Ishikawa (cell line): ENCODE measurements at regions not wholly inside any gene's neighbourhood (a gene's known extent, or its start where the extent isn't known, plus 50 kb on each side); places are given as distances from the start of the nearest gene placed in this dataset.

ENCODE experiments used
- CEBPB ChIP-seq: IDR thresholded peaks from 2 replicates; pipeline ENCODE4 v1.6.1; 2012
- CREB1 ChIP-seq: IDR thresholded peaks from 2 replicates; pipeline ENCODE4 v1.6.1; 2012; ENCODE audit warnings: low read depth
- EGR1 ChIP-seq: IDR thresholded peaks from 2 replicates; pipeline ENCODE4 v1.6.1; 2012
- EP300 ChIP-seq: IDR thresholded peaks from 2 replicates; pipeline ENCODE4 v1.6.1; 2012; ENCODE audit warnings: borderline replicate concordance
- FOXM1 ChIP-seq: IDR thresholded peaks from 2 replicates; pipeline ENCODE4 v1.6.1; 2012; ENCODE audit warnings: low read depth, borderline replicate concordance
- MAX ChIP-seq: IDR thresholded peaks from 2 replicates; pipeline ENCODE4 v1.6.1; 2012
- NFIC ChIP-seq: IDR thresholded peaks from 2 replicates; pipeline ENCODE4 v1.6.1; 2012
- RAD21 ChIP-seq: IDR thresholded peaks from 2 replicates; pipeline ENCODE4 v1.6.1; 2012; ENCODE audit warnings: low read depth
- REST ChIP-seq: IDR thresholded peaks from 2 replicates; pipeline ENCODE4 v1.6.1; 2012; ENCODE audit warnings: low read depth, mild to moderate bottlenecking
- TAF1 ChIP-seq: IDR thresholded peaks from 2 replicates; pipeline ENCODE4 v1.6.1; 2012; ENCODE audit warnings: low read depth, mild to moderate bottlenecking
- TCF12 ChIP-seq: IDR thresholded peaks from 2 replicates; pipeline ENCODE4 v1.6.1; 2012; ENCODE audit warnings: low read depth
- TEAD4 ChIP-seq: IDR thresholded peaks from 2 replicates; pipeline ENCODE4 v1.6.1; 2012
- USF1 ChIP-seq: IDR thresholded peaks from 2 replicates; pipeline ENCODE4 v1.6.1; 2012
- YY1 ChIP-seq: IDR thresholded peaks from 2 replicates; pipeline ENCODE4 v1.6.1; 2012; ENCODE audit warnings: low read depth
- ZBTB7A ChIP-seq: IDR thresholded peaks from 2 replicates; pipeline ENCODE4 v1.6.1; 2012; ENCODE audit warnings: low read depth

DNA sequence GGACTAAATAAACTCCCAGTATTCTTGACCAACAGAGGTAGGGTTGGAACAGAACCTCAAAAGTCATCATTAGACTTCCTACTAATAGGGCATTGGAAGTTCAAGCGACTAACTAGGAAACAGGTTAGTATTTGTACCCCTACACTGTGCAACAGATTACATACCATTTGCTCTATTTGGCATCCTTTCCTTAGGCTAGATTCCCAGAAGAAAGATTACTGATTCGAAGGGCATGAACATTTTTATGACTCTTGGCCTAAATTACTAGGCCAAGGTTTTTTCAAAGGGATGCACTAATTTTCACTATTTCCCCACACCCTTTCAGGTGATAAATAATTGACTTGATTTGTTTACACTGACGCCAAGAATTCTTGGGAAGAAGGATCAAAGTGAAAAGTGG is 104.8 kb upstream of the CYP1B1 start:
- TF ChIP-seq TCF12 (no peak), CEBPB (no peak), EGR1 (no peak), FOXM1 (no peak), TEAD4 (no peak), EP300 (no peak), MAX (no peak), REST (no peak), NFIC (no peak), TAF1 (no peak), CREB1 (no peak), USF1 (no peak), YY1 (no peak)

DNA sequence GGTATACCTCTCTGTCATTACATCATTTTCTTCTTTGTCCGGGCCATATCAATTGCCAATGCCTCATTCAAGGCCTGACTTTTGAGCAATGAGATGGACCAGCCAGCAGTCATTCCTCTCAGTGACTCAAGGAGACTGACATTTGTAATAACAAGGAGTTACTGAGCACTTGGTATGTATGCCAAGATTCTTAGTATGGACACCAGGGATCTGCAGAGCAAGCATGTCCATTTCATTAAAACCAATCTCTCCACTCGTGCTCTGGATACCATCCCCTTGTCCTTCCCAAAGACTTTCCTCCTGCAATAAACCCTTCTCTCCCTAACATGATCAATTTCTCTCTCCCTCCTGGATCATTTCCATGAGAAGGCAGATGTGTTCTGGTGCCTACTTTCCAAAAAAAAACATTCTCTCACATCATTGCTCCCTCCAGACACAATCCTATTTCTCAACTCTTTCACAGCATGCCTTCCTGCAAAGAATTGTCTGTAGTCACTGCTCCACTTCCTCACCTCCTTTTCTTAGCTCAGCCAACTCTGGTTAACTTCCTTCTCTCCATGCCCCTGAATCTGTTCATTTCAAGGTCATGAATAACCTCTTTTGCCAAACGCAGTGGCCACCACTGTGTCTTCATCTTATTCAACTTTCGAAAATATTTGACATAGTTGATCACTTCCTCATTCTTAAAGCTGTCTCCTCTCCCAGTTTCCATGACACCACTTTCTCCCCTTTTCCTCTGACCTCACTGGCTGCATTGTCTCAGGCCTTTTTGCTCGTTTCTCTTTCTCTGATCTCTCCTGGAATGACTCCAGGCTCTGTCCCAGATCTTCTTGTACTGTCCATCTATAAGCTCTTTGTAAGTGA is 102.8 kb upstream of the CYP1B1 start:
- no peak for TF ChIP-seq YY1
- no peak for TF ChIP-seq TAF1
- 0 out of 2 replicates have a peak, but pooled peaks have one; percentile 38 for TF ChIP-seq CEBPB
- TF ChIP-seq FOXM1: no peak

DNA sequence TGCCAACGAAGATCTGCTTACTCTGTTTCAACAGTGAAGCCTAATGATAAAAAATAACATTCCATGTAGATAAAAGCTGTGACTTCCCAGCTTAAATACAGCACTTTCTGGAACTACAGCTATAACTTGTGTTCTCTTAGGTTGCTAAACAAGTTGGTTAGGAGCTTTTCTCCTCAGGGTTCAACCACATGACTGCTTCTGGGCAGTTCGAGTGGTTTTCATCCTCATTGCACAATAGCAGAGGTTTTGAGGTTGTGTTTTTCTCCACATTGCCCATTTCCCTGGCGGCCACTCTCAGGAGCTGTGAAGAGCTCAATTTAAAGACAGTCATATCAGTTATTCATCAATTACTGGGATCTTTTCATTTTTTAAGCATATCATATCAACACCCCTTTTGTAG is 102.2 kb upstream of the CYP1B1 start:
- TF ChIP-seq CEBPB (peak; percentile 75), RAD21 (no peak), TEAD4 (no peak), ZBTB7A (no peak), EGR1 (no peak), FOXM1 (no peak), EP300 (no peak)

GRCh38 chr2:38176619-38177021 is 100.7 kb upstream of the CYP1B1 start:
- TF ChIP-seq REST (no peak), CREB1 (no peak), EGR1 (no peak), ZBTB7A (no peak), USF1 (no peak), CEBPB (no peak), RAD21 (no peak), YY1 (no peak), TCF12 (no peak), EP300 (no peak), NFIC (no peak), TAF1 (no peak), FOXM1 (no peak), TEAD4 (no peak), MAX (no peak)

- TF ChIP-seq YY1 (no peak), TCF12 (peak; percentile 72), NFIC (peak; percentile 48; the same call in 1 of the 2 replicates), FOXM1 (peak; percentile 47; the same call in 1 of the 2 replicates), ZBTB7A (no peak), CREB1 (no peak), TEAD4 (peak; percentile 66), MAX (peak; percentile 54), CEBPB (peak; percentile 85), USF1 (no peak), RAD21 (no peak; the same call in 1 of the 2 replicates), EP300 (peak; percentile 68)
Measured at GRCh38 chr2:38174646-38175423, 98.9 kb upstream of the CYP1B1 start.
